ENCODE measurements at regions not wholly inside any gene's neighbourhood (a gene's known extent, or its start where the extent isn't known, plus 50 kb on each side); places are given as distances from the start of the nearest gene placed in this dataset.
"Not testable (repeated sequence)": the region's sequence is repeated elsewhere in the genome, so short reads cannot be mapped to it uniquely, and the experiment has no call there.

DNA sequence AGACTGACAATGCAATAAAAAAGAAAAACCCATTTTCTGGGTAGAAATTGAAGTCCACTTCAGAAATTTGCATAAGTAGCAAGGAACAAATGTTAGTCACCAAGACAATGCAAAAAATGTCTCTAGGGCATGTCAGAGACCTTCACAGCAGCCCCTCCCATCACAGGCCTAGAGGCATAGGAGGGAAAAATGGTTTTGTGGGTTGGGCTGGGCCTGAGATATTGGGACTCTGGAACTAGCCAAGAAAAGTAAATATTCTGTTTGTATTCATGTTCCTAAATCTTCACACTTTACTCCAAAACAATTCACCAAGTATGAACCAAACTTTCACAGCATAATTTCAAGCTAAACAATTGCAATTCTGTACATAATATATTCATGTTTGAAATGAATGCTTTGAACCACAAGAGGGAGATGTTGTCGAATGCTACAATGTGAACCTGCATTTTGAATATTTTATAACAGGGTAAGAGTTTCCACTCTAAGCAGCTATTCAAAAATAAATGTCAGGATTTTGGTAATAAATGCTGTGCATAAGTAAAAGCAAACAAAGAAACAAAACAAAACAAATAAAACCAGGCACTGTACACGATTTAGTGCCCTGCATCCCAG lies 429.2 kb downstream of the OTOL1 start:
- no peak for DNase-seq

DNA sequence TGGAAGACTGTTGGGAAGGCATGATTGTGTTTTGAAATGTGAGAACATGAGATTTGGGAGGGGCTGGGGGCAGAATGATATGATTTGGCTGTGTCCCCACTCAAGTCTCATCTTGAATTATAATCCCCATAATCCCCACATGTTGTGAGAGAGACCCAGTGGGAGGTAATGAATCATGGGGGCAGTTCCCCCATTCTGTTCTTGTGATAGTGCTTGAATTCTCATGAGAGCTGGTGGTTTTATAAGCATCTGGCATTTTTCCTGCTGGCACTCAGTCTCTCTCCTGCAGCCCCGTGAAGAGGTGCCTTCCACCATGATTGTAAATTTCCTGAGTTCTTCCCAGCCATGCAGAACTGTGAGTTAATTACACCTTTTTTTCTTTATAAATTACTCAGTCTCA lies 430.5 kb downstream of the OTOL1 start:
- DNase-seq: no peak

DNA sequence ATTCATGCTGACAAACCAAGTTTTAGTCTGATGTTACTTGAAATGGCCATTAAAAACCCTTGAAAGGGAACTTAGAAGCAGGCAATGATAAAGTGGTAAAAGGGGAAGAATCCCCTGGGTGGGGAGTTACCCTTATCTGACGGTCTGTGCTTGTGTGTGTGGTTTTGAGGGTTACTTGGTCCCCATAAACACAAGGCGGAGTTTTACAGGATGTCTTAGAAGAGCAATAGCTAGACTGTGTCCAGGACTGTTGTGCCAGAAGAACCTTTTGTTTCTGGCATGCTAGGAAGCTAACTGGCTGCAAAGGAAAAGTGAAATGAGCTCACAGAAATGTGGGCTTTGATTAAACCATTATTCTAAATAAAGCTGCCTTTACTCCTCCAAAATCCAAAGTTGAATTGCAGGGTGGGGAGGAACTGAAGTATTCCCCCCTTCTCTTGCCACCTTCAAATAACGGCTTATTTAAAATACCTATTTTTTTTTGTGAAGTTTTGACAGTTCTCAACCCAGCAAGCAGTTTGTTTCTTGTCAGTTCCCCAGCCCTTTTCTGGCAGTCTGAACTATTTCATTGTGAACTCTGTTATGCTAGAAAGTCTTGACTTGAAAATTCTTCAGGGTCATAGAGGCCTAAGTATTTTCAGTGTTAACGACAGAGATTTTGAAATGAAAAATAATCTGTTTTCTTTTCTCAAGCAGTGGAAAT lies 443.5 kb downstream of the OTOL1 start:
- DNase-seq: peak; percentile 52

DNA sequence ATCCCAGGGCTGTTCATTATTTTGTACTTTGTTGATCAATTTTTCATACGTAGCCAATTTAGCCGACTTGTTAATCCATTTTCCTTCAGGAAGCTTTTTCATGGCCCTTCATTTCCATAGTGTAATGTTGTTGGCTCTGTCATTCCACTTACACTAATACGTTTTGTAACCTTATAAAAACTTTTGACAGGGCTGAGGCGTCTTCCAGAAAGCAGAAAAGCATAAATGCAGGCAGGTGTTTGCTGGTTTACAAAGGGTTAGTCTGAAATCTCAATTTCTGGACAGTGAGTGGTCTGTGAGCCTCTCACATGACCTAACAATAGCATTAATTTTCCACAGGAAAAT lies 444.0 kb downstream of the OTOL1 start:
- no peak for DNase-seq

DNA sequence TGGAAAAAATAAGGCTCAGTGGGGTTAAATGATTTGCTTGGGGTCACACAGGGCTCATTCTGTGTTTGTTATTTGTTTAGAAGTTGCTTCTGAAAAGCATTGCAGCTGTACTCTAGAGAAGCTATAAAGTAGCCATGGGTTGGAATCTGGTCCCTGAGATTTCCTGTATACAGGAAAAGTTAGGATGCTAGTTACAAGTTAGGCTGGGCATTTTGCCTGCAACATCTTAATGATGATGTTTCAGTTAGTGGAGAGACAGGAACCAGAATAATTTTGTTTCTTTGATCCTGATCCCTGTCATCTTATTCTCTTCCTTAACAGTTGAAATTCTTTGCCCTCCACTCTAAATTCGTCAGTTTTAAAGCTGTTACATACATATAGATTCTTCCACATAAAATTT lies 445.3 kb downstream of the OTOL1 start:
- DNase-seq: no peak

DNA sequence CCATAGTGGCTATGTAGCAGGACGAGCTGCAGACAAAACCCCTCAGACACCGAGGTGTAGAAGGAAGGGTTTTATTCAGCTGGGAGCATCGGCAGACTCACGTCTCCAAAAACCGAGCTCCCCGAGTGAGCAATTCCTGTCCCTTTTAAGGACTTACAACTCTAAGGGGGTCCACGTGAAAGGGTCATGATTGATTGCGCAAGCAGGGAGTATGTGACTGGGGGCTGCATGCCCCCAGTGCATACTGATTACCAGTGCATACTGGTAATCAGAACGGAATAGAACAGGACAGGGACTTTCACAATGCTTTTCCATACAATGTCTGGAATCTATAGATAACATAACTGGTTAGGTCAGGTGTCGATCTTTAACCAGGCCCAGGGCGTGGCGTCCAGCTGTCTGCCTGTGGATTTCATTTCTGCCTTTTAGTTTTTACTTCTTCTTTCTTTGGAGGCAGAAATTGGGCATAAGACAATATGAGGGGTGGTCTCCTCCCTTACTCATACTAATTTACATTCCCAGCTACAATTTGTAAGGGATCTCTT lies 447.3 kb downstream of the OTOL1 start:
- not testable (repeated sequence) for DNase-seq

DNA sequence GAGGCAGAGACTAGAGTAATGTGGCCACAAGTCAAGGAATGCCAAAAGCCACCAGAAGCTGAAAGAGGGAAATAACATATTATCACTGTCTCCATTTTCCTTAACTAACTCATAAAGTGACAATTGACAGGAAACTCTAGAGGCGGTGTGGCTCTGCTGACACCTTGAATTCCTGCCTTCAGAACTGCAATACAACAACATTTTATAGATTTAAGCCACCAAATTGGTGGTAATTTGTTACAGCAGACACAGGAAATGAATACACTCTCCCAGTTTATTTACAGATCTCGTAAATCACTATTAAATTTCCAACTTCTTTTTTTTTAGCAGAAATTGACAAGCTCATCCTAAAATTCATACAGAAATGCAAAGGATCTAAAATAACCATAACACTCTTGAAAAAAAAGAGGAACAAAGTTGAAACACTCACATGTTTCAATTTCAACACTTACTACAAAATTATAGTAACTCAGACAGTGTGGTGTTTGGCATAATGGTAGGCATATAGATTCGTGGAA lies 449.9 kb downstream of the OTOL1 start:
- no peak for DNase-seq

DNA sequence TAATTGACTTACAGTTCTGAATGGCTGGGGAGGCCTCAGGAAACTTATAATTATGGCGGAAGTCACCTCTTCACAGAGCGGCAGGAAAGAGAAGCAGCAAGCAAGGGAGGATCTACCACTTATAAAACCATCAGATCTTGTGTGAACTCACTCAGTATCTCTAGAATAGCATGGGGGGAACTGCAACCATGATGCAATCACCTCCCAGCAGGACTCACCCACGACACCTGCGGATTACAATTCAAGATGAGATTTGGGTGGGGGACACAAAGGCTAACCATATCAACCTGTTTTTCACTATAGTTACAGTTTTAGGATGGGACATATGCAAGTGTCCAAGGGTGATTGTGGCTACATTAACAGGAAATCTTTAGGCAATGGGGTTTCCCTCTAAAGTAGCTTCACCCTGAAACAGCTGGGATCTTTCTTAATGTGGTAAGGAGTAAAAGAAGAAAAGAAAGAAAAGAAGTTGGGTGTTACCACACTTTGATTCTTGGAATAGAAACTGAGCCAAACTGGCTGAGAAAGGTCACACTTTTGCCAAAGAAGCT lies 453.8 kb downstream of the OTOL1 start:
- no peak for DNase-seq

DNA sequence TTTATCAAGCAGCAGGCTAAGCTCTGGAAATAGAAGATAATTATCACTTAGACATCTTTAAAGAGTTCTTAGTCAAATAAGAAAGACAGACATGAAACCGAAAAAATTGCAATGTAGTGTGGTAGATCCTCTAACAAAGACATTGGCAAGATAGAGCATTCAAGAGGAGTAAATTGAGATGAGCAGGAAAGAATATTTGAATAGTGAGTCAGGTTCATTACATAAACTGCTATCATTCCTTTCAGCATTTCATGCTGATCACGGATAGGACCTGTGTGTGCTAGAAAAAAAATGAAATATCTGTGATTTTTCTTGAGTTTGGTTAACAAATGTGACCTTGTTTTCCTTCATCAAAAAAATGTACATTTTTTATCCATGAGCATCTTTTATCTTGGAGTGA lies 460.9 kb downstream of the OTOL1 start:
- no peak for DNase-seq

DNA sequence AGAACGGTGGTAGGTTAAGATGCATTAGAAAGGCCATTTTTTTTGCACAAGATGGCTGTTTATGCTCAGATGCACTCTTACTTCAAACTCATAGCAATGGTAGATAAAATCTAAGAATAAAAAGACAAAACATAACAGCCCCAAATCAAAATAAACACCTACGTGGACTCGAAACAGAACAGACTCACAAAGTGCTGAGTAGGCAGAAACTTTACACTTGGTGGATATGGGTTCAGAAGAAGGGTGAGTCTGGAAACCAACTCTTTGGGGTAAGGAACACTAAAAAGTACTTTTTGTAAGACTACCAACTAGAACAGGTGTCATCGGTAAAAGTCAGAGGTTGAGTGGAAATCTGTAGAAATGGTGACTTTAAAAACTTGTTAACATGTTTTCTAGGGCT lies 468.2 kb downstream of the OTOL1 start:
- DNase-seq: no peak

DNA sequence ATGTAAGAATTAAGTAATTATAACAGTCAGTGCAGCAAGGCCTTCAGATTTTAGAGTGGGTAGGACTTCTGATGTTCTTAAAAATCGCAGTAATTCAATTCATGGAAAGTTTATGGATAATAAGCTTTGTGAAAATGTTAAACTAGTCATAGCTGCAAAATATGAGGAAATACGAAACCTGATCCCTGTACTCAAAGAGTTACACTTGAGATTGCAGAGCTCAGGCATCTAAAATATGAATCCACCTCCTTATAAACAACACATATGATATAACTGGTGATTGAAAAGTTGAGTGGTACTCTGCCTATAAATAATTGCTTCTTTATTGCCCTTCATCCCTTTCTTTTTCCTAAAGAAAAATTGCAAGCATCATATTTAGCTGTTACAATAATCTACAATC lies 473.3 kb downstream of the OTOL1 start:
- DNase-seq: no peak

DNA sequence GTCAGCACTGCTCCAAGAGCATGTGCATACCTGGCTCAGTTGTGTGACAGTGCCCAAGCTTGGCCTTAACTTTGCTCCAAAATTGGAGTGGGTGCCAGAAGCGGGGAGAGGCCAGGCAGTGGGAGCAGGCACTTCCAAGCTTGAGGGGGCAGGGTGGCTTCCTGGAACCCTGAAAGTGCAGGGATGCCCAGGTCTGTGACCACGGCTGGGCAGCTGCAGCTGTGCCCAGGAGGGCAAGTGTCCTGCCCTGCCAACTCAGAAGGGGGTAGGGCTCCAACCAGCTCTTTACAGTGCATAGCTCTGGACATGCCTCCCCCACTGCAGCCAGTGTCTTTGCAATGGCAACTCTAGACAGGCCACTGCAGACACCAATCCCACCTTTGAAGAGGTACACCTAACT lies 478.6 kb downstream of the OTOL1 start:
- no peak for DNase-seq

DNA sequence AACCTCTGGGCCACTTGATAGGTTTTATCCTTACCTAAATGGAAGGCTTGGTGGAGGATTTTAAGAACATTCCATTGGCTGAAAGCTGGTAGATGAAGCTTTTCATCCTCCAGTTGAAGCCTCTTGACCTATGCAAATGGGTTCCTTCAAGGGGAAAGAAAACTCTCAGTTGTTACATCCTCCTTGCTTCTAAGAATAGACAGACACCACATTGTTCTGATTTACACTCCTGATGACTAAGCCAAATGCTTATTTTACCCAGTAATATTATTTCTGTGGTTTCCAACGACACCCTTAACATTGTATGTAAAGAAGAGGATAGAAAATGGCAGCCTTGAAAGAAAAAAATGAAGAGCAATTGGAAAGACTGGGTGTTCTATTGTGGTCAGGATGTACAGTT lies 480.5 kb downstream of the OTOL1 start:
- no peak for DNase-seq

DNA sequence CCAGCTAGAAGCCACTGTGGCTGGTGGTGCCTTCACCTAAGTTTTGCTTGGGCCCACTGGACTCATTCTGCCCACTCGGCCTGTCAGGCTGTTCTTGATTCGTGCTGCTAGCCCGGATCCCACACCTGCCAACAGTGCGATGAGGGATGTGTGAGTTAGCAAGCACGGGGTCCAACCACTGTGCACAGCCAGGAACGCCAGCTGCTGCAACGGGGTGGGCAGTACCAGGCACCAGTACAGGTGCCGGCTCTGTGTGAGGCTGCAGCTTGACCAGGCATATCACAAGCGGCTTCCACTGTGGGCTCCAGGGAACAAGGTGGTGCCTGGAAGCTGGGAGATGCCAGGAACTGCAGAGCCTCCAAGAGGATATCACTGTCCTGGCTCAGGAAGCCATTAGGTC lies 481.2 kb downstream of the OTOL1 start:
- DNase-seq: no peak

DNA sequence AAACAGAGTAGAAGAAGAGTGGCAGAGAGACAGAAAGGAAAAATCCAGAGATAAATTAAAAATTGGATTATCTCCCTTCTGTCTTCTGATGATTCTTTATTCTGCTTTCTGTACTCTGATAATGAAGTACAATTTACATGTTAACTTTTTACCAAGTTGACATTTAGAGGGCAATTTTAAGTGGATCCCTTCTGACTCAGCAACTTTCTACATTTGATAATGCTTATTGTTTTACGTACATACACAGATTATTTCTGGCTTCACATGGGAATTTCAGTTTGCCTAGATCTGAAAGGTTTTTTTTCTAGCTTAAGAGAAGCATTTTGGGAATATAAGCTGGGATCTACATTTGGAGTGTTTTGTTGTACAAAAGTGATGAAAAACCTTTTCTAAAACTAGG lies 491.3 kb downstream of the OTOL1 start:
- no peak for DNase-seq

DNA sequence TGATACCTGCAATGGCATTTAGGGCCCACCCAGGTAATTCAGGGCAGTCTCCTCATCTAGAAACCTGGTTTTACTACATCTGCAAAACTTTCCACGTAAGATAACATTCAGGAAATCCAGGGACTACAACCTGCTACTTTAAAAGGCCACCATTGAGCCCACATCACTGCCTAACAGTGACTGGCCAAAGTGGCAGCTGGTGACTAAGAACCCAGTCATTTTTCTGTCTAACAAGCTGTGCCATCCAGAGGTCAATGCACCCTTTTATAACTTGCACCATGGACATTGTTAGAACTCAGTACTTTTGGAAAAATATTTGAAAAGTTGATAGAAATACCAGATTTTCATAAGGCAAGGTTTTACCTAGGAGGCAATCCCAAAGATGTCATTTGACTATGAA lies 492.4 kb downstream of the OTOL1 start:
- no peak for DNase-seq

DNA sequence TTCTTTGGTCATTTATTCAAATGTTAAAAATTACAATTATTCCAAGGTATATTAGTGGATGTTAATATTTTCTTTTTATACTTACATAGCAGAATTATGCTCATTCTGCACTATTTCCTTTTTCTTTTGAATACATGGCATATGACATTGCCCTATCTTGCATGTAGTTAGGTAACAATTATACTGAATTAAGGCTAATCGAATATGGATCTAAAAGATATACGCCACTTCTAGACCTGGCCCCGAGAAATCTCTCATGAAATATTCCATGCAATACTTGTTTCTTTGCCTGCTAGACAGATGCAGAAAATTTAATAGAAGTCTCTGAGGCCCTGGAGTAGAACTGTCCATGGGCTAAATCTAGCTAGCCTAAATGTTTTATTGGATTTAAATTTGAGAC lies 493.4 kb downstream of the OTOL1 start:
- no peak for DNase-seq

DNA sequence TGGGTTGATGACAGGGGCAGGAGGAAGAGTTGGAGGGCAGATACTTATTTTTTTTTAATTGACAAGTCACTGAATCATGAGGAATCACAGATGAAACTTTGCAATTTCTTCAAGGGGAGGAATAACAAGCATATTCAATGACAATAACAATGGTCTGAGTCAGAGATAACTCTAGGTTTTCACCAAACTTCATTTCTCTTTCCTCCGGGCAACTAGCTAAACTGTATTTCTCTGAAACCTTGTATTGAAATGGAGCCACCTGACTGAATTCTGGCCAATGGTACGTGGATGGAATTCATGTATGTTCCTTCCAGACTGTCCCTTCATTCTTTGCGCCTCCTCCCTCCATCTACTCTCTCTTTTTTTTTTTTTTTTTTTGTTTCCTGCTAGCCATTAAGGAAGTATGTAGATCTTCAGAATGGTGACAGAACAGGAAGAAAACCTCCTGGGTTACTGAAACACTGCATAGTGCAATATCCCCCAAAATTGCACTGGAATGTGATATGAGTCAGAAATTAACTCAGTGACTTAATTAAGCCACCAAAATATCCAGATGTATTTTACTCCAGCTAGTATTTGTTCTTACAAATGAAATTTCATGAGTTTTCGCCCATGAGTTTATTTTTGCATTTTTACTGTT lies 495.4 kb downstream of the OTOL1 start:
- no peak for DNase-seq

DNA sequence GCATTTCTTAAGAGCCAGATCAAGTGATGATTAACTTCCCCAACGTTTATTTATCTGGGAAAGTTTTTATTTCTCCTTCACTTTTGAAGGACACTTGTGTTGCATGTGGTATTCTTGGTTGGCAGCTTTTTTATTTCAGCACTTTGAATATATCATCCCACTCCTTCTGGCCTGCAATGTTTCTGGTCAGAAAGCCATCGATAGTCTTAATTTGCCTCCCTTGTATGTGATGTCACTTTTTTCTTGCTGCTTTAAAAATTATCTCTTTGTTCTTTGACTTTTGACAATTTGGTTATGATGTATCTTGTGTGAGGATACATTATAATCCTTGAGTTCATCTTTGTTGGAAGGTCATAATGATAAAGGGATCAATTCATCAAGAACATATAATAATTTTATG lies 503.2 kb downstream of the OTOL1 start:
- DNase-seq: no peak

DNA sequence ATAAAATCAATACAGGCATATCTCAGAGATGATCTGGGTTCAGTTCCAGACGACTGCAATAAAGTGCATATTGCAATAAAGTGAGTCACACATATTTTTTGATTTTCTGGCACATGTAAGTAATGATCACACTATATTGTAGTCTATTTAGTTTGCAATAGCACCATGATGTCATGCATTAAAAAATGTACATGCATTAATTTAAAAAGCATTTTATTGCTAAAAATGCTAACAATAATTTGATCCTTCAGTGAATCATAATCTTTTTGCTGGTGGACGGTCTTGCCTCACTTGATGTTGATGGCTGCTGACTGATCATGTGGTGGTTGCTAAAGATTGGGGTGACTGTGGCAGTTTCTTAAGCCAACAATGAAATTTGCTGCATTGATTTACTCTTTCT lies 511.1 kb downstream of the OTOL1 start:
- no peak for DNase-seq

DNA sequence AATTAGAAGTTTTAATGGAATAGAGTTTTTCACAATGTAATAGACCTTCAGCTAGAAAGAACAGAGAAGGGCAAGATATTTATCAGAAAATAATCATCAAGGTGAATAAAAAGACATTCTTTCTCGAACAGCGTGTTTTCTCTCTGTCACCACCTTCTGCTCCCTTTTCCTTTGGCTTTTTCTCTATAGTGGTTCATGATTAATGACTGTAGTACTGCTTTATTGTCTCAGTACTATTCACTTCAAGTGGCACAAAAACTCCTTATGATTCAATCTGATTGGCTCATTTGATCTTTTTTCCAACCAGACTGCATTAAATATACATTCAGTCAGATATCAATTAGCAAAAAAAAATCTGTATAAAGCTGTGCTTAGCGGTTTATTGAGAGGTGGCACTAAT lies 516.0 kb downstream of the OTOL1 start:
- DNase-seq: no peak

DNA sequence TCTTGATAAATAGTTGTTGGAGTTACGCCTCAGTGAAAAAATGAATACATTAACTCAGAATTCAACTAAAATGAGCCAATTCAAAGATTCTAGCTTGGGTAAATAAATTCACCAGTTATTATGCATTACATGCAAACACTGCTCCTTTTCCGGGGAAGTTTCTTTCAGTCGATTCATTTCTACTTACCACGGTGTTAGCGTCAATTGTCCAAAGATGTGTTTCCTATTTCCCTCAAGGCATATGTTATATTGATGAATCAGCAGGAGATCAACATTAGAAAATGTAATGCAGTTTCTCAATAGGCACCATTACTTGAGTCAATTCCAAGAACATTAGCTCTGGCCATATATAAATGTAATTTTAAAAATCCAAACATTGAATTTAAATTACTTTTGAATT lies 517.7 kb downstream of the OTOL1 start:
- no peak for DNase-seq

DNA sequence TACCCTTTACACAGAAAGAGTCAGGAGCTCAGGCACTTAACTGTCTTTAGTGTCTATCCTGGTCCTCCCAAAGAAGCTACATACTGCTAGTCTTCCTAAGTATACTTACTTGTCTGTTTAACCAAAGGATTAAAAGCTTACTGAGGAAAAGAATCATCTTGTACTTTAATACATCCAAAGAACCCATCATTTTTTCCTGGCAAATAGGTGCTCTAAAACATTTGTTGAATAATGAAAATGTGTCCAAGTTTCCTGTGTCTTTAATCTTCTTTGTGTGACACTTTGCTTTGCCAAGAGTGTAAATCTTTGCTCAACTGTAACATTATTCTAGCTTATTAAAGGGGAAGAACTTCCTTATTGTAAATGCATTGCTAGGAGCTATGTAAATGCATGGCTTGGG lies 519.2 kb downstream of the OTOL1 start:
- DNase-seq: no peak

DNA sequence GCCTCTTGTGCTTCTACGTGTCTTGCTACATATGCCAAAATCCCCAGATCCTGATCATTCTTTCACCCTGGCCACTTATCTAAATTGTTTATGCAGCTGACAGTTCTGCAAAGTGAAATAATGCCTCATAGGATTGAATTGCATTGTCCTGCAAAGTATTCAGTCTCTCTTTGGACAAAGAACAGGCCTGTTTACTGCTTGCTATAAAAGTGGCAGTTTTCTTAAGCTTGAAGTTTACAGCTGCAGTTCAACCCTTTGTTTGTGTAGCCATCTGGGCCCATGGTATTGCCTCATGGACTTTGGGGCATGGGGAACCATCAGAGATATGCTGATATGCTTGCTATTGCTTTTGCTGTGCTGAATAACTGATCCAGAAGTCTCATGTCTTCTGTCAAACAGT lies 523.2 kb downstream of the OTOL1 start:
- no peak for DNase-seq

Measured in retina (tissue), 1 donor.